Vagina (tissue), 2 donors: ENCODE measurements at regions not wholly inside any gene's neighbourhood (a gene's known extent, or its start where the extent isn't known, plus 50 kb on each side); places are given as distances from the start of the nearest gene placed in this dataset.

Source experiments
- DNase-seq, 2 donors: peaks; one replicate each; pipeline ENCODE4 v3.0.0-alpha.2; 2017; ENCODE audit errors: extremely low spot score in 2 of 2
- H3K27ac ChIP-seq: fragments of 200-600 bp; sonication (generic); one replicate; pipeline ENCODE4 v1.5.1; 2019
- H3K27me3 ChIP-seq: fragments of 200-600 bp; sonication (generic); one replicate; pipeline ENCODE4 v1.5.1; 2019
- H3K36me3 ChIP-seq, 2 donors: fragments of 200-600 bp; sonication (generic); one replicate each; pipeline ENCODE4 v1.5.1; 2017 to 2019
- H3K4me1 ChIP-seq: fragments of 200-600 bp; sonication (generic); one replicate; pipeline ENCODE4 v1.5.1; 2019
- H3K4me3 ChIP-seq, 2 donors: fragments of 200-600 bp; sonication (generic); 1 replicate in 1 of 2; 2 replicates in 1 of 2; pipeline ENCODE4 v1.5.1; 2016 to 2019
- H3K9me3 ChIP-seq: fragments of 200-600 bp; sonication (generic); one replicate; pipeline ENCODE4 v1.5.1; 2019
- POLR2A ChIP-seq, 2 donors: fragments of 450-650 bp; IDR thresholded peaks; one replicate each; pipeline ENCODE4 v1.6.1; 2017; ENCODE audit warnings: antibody characterized with exemption in 2 of 2, mild to moderate bottlenecking in 2 of 2, moderate library complexity in 2 of 2
- POLR2AphosphoS5 ChIP-seq, 2 donors: sonication (generic); formaldehyde crosslinking; IDR thresholded peaks; one replicate each; pipeline ENCODE4 v1.9.0; 2017; ENCODE audit warnings: antibody characterized with exemption in 2 of 2, mild to moderate bottlenecking in 2 of 2, low read depth in 1 of 2; ENCODE audit not compliant: insufficient read depth in 1 of 2
- intact Hi-C: fragments of 100-400 bp; cut with DNase I; formaldehyde crosslinking; loops from one replicate; pipeline ENCODE4 v1.15.1; 2023
- TF ChIP-seq, protein P1 (sequence below), 3 experiments: fragments of 450-650 bp in 2 of 3; fragments of 200-600 bp in 1 of 3; sonication (generic) in 1 of 3; IDR thresholded peaks; one replicate each; pipeline ENCODE4 v1.5.1; 2017 to 2019; ENCODE audit warnings: antibody characterized with exemption in 3 of 3, mild to moderate bottlenecking in 2 of 3, moderate library complexity in 2 of 3

DNA sequence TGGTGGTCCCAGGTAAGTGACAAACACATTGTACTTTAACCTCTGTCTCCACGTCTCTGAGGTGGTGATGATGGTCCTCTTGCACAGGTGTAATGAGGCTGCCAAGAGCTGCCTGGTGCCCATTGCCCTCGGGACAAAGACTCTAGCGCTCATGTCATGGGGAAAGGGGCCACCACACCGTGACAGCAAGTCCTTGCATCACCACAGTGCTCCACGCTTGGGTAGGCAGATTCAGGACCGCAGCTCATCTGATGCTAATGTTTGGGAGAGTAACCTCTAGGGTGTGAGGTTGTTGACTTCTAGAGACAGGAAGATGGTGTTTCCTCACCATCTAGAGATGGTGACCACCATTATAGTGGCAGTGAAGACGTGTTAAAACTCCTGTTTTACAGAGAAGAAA, 395.6 kb downstream of the ADRA2A start:
- Histone ChIP-seq H3K36me3 (no peaks in the 10 kb centered on the region), H3K4me3 (no peak overlapping the region), H3K9me3 (no peaks in the 10 kb centered on the region), H3K27ac (no peak overlapping the region), H3K27me3 (no peaks in the 10 kb centered on the region), H3K4me1 (no peaks in the 10 kb centered on the region)
- DNase-seq, result no peak
- TF ChIP-seq POLR2A (IDR thresholded peaks at IDR 0.05), result no peak
- TF ChIP-seq POLR2AphosphoS5 (IDR thresholded peaks at IDR 0.05; ENCODE audit: insufficient read depth in 1 of 2, low read depth in 1 of 2), result no peak
- TF ChIP-seq, protein P1, sequence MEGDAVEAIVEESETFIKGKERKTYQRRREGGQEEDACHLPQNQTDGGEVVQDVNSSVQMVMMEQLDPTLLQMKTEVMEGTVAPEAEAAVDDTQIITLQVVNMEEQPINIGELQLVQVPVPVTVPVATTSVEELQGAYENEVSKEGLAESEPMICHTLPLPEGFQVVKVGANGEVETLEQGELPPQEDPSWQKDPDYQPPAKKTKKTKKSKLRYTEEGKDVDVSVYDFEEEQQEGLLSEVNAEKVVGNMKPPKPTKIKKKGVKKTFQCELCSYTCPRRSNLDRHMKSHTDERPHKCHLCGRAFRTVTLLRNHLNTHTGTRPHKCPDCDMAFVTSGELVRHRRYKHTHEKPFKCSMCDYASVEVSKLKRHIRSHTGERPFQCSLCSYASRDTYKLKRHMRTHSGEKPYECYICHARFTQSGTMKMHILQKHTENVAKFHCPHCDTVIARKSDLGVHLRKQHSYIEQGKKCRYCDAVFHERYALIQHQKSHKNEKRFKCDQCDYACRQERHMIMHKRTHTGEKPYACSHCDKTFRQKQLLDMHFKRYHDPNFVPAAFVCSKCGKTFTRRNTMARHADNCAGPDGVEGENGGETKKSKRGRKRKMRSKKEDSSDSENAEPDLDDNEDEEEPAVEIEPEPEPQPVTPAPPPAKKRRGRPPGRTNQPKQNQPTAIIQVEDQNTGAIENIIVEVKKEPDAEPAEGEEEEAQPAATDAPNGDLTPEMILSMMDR (IDR thresholded peaks at IDR 0.05), result no peak
- intact Hi-C loops, result no loop called here

DNA sequence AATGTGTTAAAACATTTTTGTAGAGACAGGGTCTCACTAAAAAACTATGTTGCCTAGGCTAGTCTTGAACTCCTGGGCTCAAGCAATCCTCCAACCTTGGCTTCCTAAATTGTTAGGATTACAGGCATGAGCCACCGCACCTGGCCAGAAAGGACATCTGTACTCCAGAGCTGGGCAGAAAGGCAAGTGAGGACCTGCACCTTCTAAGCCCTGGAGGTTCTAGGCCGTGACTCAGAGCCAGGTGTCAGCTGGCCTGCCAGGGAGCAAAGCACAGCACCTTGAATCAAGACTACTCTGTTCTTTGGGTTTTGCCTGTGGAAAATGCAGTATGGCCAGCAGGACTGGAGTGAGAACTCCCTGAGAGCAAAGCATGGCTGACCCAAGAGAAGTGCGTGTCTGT, 396.5 kb downstream of the ADRA2A start:
- Histone ChIP-seq H3K36me3 (no peaks in the 10 kb centered on the region), H3K4me1 (no peaks in the 10 kb centered on the region), H3K9me3 (no peaks in the 10 kb centered on the region), H3K27me3 (no peaks in the 10 kb centered on the region), H3K27ac (no peak overlapping the region), H3K4me3 (no peak overlapping the region)
- no peak for DNase-seq
- intact Hi-C loops, result no loop called here
- TF ChIP-seq, protein P1 (IDR thresholded peaks at IDR 0.05), result no peak
- TF ChIP-seq POLR2A (IDR thresholded peaks at IDR 0.05), result no peak
- TF ChIP-seq POLR2AphosphoS5 (IDR thresholded peaks at IDR 0.05; ENCODE audit: insufficient read depth in 1 of 2, low read depth in 1 of 2), result no peak

DNA sequence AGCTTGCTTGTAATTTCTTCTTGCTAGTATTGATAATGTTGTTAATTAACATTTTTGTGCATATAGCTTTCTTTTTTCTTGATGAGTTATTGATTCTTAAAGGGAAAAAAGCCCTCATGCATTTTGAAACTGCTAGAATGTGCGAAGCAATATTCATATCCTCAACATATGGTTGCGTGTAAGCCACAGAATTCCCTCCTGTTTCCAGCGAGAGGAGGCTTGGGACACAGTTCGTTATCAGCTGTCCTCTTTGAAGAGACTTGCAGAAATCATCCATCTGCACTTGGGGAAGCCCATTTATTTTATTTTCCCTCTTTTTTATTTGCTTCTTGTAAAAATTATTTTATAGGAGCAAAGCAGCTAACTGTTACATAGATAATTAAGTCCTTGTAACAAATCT, 398.0 kb downstream of the ADRA2A start:
- H3K4me3 ChIP-seq, result no peak overlapping the region
- DNase-seq, result no peak
- no peaks in the 10 kb centered on the region for H3K36me3 ChIP-seq
- intact Hi-C loops, result no loop called here
- H3K9me3 ChIP-seq, result no peaks in the 10 kb centered on the region
- no peak overlapping the region for H3K27ac ChIP-seq
- TF ChIP-seq POLR2A (IDR thresholded peaks at IDR 0.05) (no peak), POLR2AphosphoS5 (IDR thresholded peaks at IDR 0.05; ENCODE audit: insufficient read depth in 1 of 2, low read depth in 1 of 2) (no peak)
- TF ChIP-seq, protein P1 (IDR thresholded peaks at IDR 0.05), result no peak
- no peaks in the 10 kb centered on the region for H3K4me1 ChIP-seq
- no peaks in the 10 kb centered on the region for H3K27me3 ChIP-seq

DNA sequence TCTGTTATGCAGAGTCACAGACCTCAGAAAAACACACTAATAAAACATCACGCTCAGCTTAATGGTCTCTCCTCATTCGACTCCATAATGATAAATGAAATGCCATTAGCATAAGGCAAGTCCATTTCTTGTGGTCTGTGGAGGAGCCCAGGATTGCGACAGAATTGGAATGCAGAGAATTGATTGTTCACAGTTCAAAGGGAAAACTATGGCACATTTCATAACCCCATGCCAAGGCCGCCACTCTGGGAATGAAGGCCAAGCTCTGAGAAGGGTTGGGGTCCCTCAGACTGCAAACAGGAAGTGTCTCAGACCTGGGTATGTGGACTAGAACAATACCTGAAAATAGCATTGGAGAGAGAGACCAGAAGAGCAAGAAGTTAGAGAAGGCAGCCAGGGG, 398.9 kb downstream of the ADRA2A start:
- Histone ChIP-seq H3K36me3 (no peaks in the 10 kb centered on the region), H3K27ac (no peak overlapping the region)
- intact Hi-C loops, result no loop called here

DNA sequence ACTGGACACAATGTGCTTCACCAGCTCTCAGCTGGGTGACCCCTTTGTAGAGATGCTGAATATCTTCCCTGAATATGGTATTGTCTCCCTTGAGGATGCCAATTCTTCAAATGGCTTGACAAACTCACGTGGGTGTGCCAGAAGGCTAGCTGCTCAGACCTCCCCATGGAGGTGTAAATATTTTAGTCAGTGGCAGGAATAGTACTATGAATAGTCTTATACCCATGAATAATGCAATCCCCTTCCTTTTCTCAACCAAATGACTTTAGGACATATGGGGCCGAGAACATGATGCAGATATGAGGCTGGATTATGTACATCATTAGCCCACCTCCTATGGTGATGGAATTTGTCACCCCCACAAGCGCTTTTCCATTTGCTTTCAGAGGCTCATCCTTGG, 401.8 kb downstream of the ADRA2A start:
- H3K27me3 ChIP-seq, result no peaks in the 10 kb centered on the region
- intact Hi-C loops, result no loop called here
- H3K4me3 ChIP-seq, result no peak overlapping the region
- no peak overlapping the region for H3K27ac ChIP-seq
- no peaks in the 10 kb centered on the region for H3K4me1 ChIP-seq
- TF ChIP-seq POLR2A (IDR thresholded peaks at IDR 0.05), result no peak
- TF ChIP-seq, protein P1 (IDR thresholded peaks at IDR 0.05), result no peak
- no peak for TF ChIP-seq POLR2AphosphoS5 (IDR thresholded peaks at IDR 0.05; ENCODE audit: insufficient read depth in 1 of 2, low read depth in 1 of 2)
- no peak for DNase-seq
- no peaks in the 10 kb centered on the region for H3K9me3 ChIP-seq
- H3K36me3 ChIP-seq, result no peaks in the 10 kb centered on the region

More for the DNA sequence above, 398.9 kb downstream of the ADRA2A start:
- Histone ChIP-seq H3K4me1 (no peaks in the 10 kb centered on the region), H3K27me3 (no peaks in the 10 kb centered on the region), H3K4me3 (no peak overlapping the region), H3K9me3 (no peaks in the 10 kb centered on the region)
- DNase-seq, result no peak
- TF ChIP-seq, protein P1 (IDR thresholded peaks at IDR 0.05), result no peak
- no peak for TF ChIP-seq POLR2AphosphoS5 (IDR thresholded peaks at IDR 0.05; ENCODE audit: insufficient read depth in 1 of 2, low read depth in 1 of 2)
- TF ChIP-seq POLR2A (IDR thresholded peaks at IDR 0.05), result no peak
